SK-N-SH (cell line): ENCODE measurements at regions not wholly inside any gene's neighbourhood (a gene's known extent, or its start where the extent isn't known, plus 50 kb on each side); places are given as distances from the start of the nearest gene placed in this dataset.

ENCODE experiments used
- CTCF ChIA-PET: fragments of 300-600, 350-600 bp; formaldehyde crosslinking; extraction: SDS; loops from one replicate; lab custom pipeline; 2021; lab: Yijun Ruan, JAX
- POLR2A ChIA-PET: fragments of 350-600 bp; sonication (Branson Sonifier 250); formaldehyde crosslinking; extraction: SDS; loops from one replicate; lab custom pipeline; 2020; ENCODE audit warnings: antibody characterized with exemption, inconsistent platforms; lab: Yijun Ruan, JAX
- DNase-seq: peaks from one replicate; pipeline ENCODE4 v3.0.0; 2012
- H2AFZ ChIP-seq: fragments of 200-600 bp; sonication (generic); 2 replicates; pipeline ENCODE4 v1.8.1; 2016; ENCODE audit warnings: antibody characterized with exemption, mild to moderate bottlenecking, low read depth
- H3F3A ChIP-seq: fragments of 200-600 bp; sonication (generic); replicated peaks from 2 replicates; pipeline ENCODE3; 2016; ENCODE audit warnings: antibody characterized with exemption, mild to moderate bottlenecking; ENCODE audit not compliant: insufficient read depth
- H3K27ac ChIP-seq, 2 experiments: fragments of 200-500 bp in 1 of 2; fragments of 200-600 bp in 1 of 2; sonication (Bioruptor generic) in 1 of 2; sonication (generic), shearing (Covaris generic) in 1 of 2; 2 replicates each; pipeline versions ENCODE4 v1.5.1 to v1.6.1; 2014 to 2016; ENCODE audit warnings: low read depth in 2 of 2, inconsistent platforms in 1 of 2, low read length in 1 of 2, mild to moderate bottlenecking in 1 of 2, mixed read lengths in 1 of 2
- H3K27me3 ChIP-seq: fragments of 200-600 bp; sonication (generic), shearing (Covaris generic); 2 replicates; pipeline ENCODE4 v1.6.1; 2016; ENCODE audit warnings: mixed run types; ENCODE audit not compliant: insufficient read depth
- H3K36me3 ChIP-seq, 2 experiments: fragments of 200-500 bp in 1 of 2; fragments of 200-600 bp in 1 of 2; sonication (Bioruptor generic) in 1 of 2; sonication (generic) in 1 of 2; replicated peaks in 1 of 2; 2 replicates each; pipeline versions ENCODE3 to v1.5.1; 2014 to 2016; ENCODE audit warnings: low read length in 1 of 2, mild to moderate bottlenecking in 1 of 2; ENCODE audit not compliant: insufficient read depth in 2 of 2, control insufficient read depth in 1 of 2
- H3K4me1 ChIP-seq, 2 experiments: fragments of 200-500 bp in 1 of 2; fragments of 200-600 bp in 1 of 2; sonication (Bioruptor generic) in 1 of 2; sonication (generic), shearing (Covaris generic) in 1 of 2; 2 replicates each; pipeline versions ENCODE4 v1.5.1 to v1.6.1; 2014 to 2016; ENCODE audit warnings: low read depth in 1 of 2, low read length in 1 of 2, mixed run types in 1 of 2; ENCODE audit not compliant: insufficient read depth in 2 of 2, control insufficient read depth in 1 of 2
- H3K4me2 ChIP-seq: fragments of 200-600 bp; sonication (generic), shearing (Covaris generic); 2 replicates; pipeline ENCODE4 v1.6.1; 2017; ENCODE audit warnings: mixed run types
- H3K4me3 ChIP-seq, 2 experiments: fragments of 200-500 bp in 1 of 2; fragments of 200-600 bp in 1 of 2; sonication (Bioruptor generic) in 1 of 2; sonication (generic), shearing (Covaris generic) in 1 of 2; 2 replicates each; pipeline versions ENCODE4 v1.5.1 to v1.8.1; 2014 to 2016; ENCODE audit warnings: low read depth in 2 of 2, inconsistent platforms in 1 of 2, low read length in 1 of 2, mild to moderate bottlenecking in 1 of 2, mixed read lengths in 1 of 2, moderate library complexity in 1 of 2
- H3K79me2 ChIP-seq: fragments of 200-600 bp; sonication (generic); 2 replicates; pipeline ENCODE4 v1.8.1; 2017; ENCODE audit warnings: mild to moderate bottlenecking; ENCODE audit not compliant: insufficient read depth
- H3K9ac ChIP-seq: fragments of 200-600 bp; sonication (generic); 2 replicates; pipeline ENCODE4 v1.6.1; 2017; ENCODE audit warnings: mixed run types
- H3K9me2 ChIP-seq: fragments of 200-600 bp; sonication (generic); 2 replicates; pipeline ENCODE4 v1.6.1; 2017; ENCODE audit warnings: mixed run types
- H3K9me3 ChIP-seq: fragments of 200-600 bp; sonication (generic); 2 replicates; pipeline ENCODE4 v1.6.1; 2017; ENCODE audit warnings: mixed run types, mild to moderate bottlenecking, moderate library complexity
- H4K20me1 ChIP-seq: fragments of 200-600 bp; sonication (generic); 2 replicates; pipeline ENCODE4 v1.6.1; 2017; ENCODE audit warnings: mild to moderate bottlenecking, mixed run types; ENCODE audit not compliant: insufficient read depth
- CHD2 ChIP-seq: fragments of 150-350 bp; IDR thresholded peaks from 2 replicates; pipeline ENCODE4 v1.6.1; 2018; ENCODE audit warnings: low read length; ENCODE audit not compliant: partially characterized antibody
- ELF1 ChIP-seq: IDR thresholded peaks from 2 replicates; pipeline ENCODE4 v1.4.0; 2012
- EP300 ChIP-seq, 2 experiments: IDR thresholded peaks; 2 replicates each; pipeline versions ENCODE4 v1.4.0 to v1.6.1; 2012; ENCODE audit warnings: borderline replicate concordance in 1 of 2, low read depth in 1 of 2, low read length in 1 of 2
- EZH2phosphoT487 ChIP-seq: fragments of 200-600 bp; sonication (generic); IDR thresholded peaks from 2 replicates; pipeline ENCODE4 v1.6.1; 2017; ENCODE audit warnings: low read depth, mixed run types, mild to moderate bottlenecking, antibody characterized with exemption, moderate library complexity, borderline replicate concordance
- FOSL2 ChIP-seq: IDR thresholded peaks from 2 replicates; pipeline ENCODE4 v1.4.0; 2012; ENCODE audit warnings: low read depth, mild to moderate bottlenecking, moderate library complexity, borderline replicate concordance
- NFIC ChIP-seq: IDR thresholded peaks from 2 replicates; pipeline ENCODE4 v1.4.0; 2012; ENCODE audit warnings: borderline replicate concordance
- RAD21 ChIP-seq: IDR thresholded peaks from 2 replicates; pipeline ENCODE4 v1.6.1; 2012; ENCODE audit warnings: mild to moderate bottlenecking, low read length
- RCOR1 ChIP-seq: fragments of 150-350 bp; IDR thresholded peaks from 2 replicates; pipeline ENCODE4 v1.6.1; 2017; ENCODE audit warnings: antibody characterized with exemption, low read length
- RFX5 ChIP-seq: IDR thresholded peaks from 2 replicates; pipeline ENCODE4 v1.6.1; 2012; ENCODE audit warnings: mild to moderate bottlenecking, improper control_type of control experiment, low read length
- RXRA ChIP-seq: IDR thresholded peaks from 2 replicates; pipeline ENCODE4 v1.4.0; 2012; ENCODE audit warnings: low read depth, mild to moderate bottlenecking, borderline replicate concordance
- SIN3A ChIP-seq: IDR thresholded peaks from 2 replicates; pipeline ENCODE4 v1.6.1; 2012; ENCODE audit warnings: low read depth, mild to moderate bottlenecking, low read length, moderate library complexity, borderline replicate concordance
- TAF1 ChIP-seq: IDR thresholded peaks from 2 replicates; pipeline ENCODE4 v1.6.1; 2012; ENCODE audit warnings: low read depth, mild to moderate bottlenecking, low read length, moderate library complexity, borderline replicate concordance
- TCF12 ChIP-seq: IDR thresholded peaks from 2 replicates; pipeline ENCODE4 v1.4.0; 2012
- WGBS: methylation state at CpG from one replicate; pipeline ENCODE4 v1.1.6; 2017; ENCODE audit warnings: low lambda C conversion rate; 5-methylcytosine and 5-hydroxymethylcytosine counted together
- TF ChIP-seq, protein P1 (sequence below): IDR thresholded peaks from 2 replicates; pipeline ENCODE4 v1.4.0; 2012; ENCODE audit warnings: low read depth, borderline replicate concordance
- TF ChIP-seq, protein P2 (sequence below): IDR thresholded peaks from 2 replicates; pipeline ENCODE4 v1.6.1; 2012; ENCODE audit warnings: mild to moderate bottlenecking, low read depth, low read length, moderate library complexity
- TF ChIP-seq, protein P3 (sequence below): fragments of 150-350 bp; IDR thresholded peaks from 2 replicates; pipeline ENCODE4 v1.6.1; 2016; ENCODE audit warnings: mild to moderate bottlenecking, low read depth, low read length
- TF ChIP-seq, protein P4 (sequence below): IDR thresholded peaks from 2 replicates; pipeline ENCODE4; 2012

DNA sequence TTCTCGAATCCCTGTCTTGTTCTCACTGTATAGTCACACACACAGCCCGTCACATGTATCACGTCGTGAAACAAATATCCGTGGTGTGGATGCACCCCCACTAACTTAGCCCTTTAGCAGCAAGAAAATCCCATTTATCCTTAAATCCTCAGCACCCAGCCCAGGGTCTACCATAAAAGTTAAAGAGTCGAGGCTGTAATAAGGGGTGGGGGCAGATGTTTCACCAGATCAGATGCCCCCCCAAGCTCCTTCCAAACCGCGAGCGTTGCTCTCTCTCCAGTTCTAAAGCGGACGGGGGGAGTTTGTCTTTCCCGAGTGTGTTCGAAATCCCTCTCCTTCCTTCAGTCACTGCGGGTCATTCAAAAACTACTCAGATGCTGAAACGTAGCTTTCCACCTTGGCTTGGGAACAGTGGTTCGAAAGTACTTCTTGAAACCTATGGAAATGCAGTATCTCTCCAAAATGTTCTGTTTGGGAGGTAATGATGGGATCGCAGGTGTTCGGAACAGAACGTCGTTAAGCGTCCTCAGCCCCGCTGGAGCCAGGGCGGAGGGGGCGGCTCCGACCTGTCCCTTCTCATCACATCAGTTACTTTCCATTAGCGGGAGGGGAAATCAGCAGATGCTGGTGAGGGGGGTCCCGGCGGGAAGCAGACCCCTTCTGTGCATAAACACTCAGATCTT is 156.2 kb downstream of the BRD1 start:
- Histone ChIP-seq H3K27ac (no peak overlapping the region), H3F3A (no peaks in the 10 kb centered on the region), H3K4me1 (no peaks in the 10 kb centered on the region; a peak in 1 of 4 replicates), H2AFZ (no peak overlapping the region), H4K20me1 (no peaks in the 10 kb centered on the region), H3K79me2 (no peaks in the 10 kb centered on the region), H3K9me3 (no peaks in the 10 kb centered on the region), H3K27me3 (peaks cover 11% of the 10 kb centered on the region; the same call in 1 of the 2 replicates), H3K9ac (no peak overlapping the region), H3K9me2 (no peaks in the 10 kb centered on the region), H3K4me3 (no peak overlapping the region; a peak in 1 of 4 replicates), H3K4me2 (no peak overlapping the region), H3K36me3 (no peaks in the 10 kb centered on the region)
- ChIA-PET CTCF (no interaction called here), POLR2A (no interaction called here)
- TF ChIP-seq, protein P1, sequence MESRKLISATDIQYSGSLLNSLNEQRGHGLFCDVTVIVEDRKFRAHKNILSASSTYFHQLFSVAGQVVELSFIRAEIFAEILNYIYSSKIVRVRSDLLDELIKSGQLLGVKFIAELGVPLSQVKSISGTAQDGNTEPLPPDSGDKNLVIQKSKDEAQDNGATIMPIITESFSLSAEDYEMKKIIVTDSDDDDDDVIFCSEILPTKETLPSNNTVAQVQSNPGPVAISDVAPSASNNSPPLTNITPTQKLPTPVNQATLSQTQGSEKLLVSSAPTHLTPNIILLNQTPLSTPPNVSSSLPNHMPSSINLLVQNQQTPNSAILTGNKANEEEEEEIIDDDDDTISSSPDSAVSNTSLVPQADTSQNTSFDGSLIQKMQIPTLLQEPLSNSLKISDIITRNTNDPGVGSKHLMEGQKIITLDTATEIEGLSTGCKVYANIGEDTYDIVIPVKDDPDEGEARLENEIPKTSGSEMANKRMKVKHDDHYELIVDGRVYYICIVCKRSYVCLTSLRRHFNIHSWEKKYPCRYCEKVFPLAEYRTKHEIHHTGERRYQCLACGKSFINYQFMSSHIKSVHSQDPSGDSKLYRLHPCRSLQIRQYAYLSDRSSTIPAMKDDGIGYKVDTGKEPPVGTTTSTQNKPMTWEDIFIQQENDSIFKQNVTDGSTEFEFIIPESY = no peak
- no peak for TF ChIP-seq EP300 (IDR thresholded peaks at IDR 0.05; ENCODE audit: borderline replicate concordance in 1 of 2, low read depth in 1 of 2, low read length in 1 of 2)
- no peak for TF ChIP-seq ELF1
- no peak for TF ChIP-seq TAF1
- TF ChIP-seq RCOR1 = no peak
- TF ChIP-seq, protein P2, sequence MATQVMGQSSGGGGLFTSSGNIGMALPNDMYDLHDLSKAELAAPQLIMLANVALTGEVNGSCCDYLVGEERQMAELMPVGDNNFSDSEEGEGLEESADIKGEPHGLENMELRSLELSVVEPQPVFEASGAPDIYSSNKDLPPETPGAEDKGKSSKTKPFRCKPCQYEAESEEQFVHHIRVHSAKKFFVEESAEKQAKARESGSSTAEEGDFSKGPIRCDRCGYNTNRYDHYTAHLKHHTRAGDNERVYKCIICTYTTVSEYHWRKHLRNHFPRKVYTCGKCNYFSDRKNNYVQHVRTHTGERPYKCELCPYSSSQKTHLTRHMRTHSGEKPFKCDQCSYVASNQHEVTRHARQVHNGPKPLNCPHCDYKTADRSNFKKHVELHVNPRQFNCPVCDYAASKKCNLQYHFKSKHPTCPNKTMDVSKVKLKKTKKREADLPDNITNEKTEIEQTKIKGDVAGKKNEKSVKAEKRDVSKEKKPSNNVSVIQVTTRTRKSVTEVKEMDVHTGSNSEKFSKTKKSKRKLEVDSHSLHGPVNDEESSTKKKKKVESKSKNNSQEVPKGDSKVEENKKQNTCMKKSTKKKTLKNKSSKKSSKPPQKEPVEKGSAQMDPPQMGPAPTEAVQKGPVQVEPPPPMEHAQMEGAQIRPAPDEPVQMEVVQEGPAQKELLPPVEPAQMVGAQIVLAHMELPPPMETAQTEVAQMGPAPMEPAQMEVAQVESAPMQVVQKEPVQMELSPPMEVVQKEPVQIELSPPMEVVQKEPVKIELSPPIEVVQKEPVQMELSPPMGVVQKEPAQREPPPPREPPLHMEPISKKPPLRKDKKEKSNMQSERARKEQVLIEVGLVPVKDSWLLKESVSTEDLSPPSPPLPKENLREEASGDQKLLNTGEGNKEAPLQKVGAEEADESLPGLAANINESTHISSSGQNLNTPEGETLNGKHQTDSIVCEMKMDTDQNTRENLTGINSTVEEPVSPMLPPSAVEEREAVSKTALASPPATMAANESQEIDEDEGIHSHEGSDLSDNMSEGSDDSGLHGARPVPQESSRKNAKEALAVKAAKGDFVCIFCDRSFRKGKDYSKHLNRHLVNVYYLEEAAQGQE = no peak
- TF ChIP-seq, protein P3, sequence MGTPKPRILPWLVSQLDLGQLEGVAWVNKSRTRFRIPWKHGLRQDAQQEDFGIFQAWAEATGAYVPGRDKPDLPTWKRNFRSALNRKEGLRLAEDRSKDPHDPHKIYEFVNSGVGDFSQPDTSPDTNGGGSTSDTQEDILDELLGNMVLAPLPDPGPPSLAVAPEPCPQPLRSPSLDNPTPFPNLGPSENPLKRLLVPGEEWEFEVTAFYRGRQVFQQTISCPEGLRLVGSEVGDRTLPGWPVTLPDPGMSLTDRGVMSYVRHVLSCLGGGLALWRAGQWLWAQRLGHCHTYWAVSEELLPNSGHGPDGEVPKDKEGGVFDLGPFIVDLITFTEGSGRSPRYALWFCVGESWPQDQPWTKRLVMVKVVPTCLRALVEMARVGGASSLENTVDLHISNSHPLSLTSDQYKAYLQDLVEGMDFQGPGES = no peak
- no peak for TF ChIP-seq RFX5
- no peak for TF ChIP-seq TCF12
- no peak for TF ChIP-seq FOSL2
- TF ChIP-seq RXRA = no peak
- TF ChIP-seq SIN3A = no peak
- no peak for TF ChIP-seq EZH2phosphoT487
- TF ChIP-seq CHD2 = no peak
- no peak for TF ChIP-seq RAD21
- TF ChIP-seq, protein P4, sequence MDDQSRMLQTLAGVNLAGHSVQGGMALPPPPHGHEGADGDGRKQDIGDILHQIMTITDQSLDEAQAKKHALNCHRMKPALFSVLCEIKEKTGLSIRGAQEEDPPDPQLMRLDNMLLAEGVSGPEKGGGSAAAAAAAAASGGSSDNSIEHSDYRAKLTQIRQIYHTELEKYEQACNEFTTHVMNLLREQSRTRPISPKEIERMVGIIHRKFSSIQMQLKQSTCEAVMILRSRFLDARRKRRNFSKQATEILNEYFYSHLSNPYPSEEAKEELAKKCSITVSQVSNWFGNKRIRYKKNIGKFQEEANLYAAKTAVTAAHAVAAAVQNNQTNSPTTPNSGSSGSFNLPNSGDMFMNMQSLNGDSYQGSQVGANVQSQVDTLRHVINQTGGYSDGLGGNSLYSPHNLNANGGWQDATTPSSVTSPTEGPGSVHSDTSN = no peak
- no peak for TF ChIP-seq NFIC
- DNase-seq = no peak
- 19% methylated on average over 28 of the region's 28 CpGs for WGBS
